A549 (cell line): ENCODE measurements at regions not wholly inside any gene's neighbourhood (a gene's known extent, or its start where the extent isn't known, plus 50 kb on each side); places are given as distances from the start of the nearest gene placed in this dataset.

Source experiments
- CTCF ChIP-seq: fragments of >200 bp; sonication (Bioruptor Twin); formaldehyde crosslinking; IDR thresholded peaks from 3 replicates; pipeline ENCODE4 v1.5.1; 2016
- EP300 ChIP-seq, 2 experiments: fragments of >200 bp; sonication (Bioruptor Twin); formaldehyde crosslinking; IDR thresholded peaks; 2 replicates in 1 of 2; 3 replicates in 1 of 2; pipeline ENCODE4 v1.6.1; 2016 to 2017
- FOSL2 ChIP-seq, 2 experiments: fragments of 450-650 bp in 1 of 2; fragments of >200 bp in 1 of 2; sonication (Bioruptor Twin) in 1 of 2; formaldehyde crosslinking; IDR thresholded peaks; 2 replicates each; pipeline versions ENCODE4 v1.5.0 to v1.6.1; 2016 to 2020; ENCODE audit warnings: mild to moderate bottlenecking in 1 of 2, moderate library complexity in 1 of 2
- HEYL ChIP-seq: fragments of 250-450 bp; sonication (Bioruptor Pico); IDR thresholded peaks from 2 replicates; pipeline ENCODE4 v1.8.0; 2021; ENCODE audit warnings: mild to moderate bottlenecking, moderate library complexity
- JUNB ChIP-seq: fragments of >200 bp; sonication (Bioruptor Twin); formaldehyde crosslinking; IDR thresholded peaks from 2 replicates; pipeline ENCODE4 v1.6.1; 2016
- KDM5A ChIP-seq: fragments of 200-600 bp; sonication (generic); IDR thresholded peaks from 2 replicates; pipeline ENCODE4 v1.6.1; 2016; ENCODE audit warnings: antibody characterized with exemption, mild to moderate bottlenecking
- MAFK ChIP-seq: fragments of 450-650 bp; IDR thresholded peaks from 2 replicates; pipeline ENCODE4 v1.6.1; 2014; ENCODE audit not compliant: partially characterized antibody
- MAZ ChIP-seq: fragments of 150-350 bp; IDR thresholded peaks from 2 replicates; pipeline ENCODE4 v1.6.1; 2014; ENCODE audit warnings: antibody characterized with exemption, low read depth, low read length, borderline replicate concordance
- MYC ChIP-seq: IDR thresholded peaks from 2 replicates; pipeline ENCODE4 v1.6.1; 2012; ENCODE audit warnings: mild to moderate bottlenecking, inconsistent platforms, low read length, improper control_type of control experiment, borderline replicate concordance
- POLR2A ChIP-seq: IDR thresholded peaks from 2 replicates; pipeline ENCODE4 v1.6.1; 2012; ENCODE audit warnings: mild to moderate bottlenecking, low read length
- POLR2AphosphoS2 ChIP-seq: conservative IDR thresholded peaks from 2 replicates; pipeline ENCODE4 v1.6.1; 2012; ENCODE audit warnings: low read length, improper control_type of control experiment, inconsistent platforms
- REST ChIP-seq: fragments of 200-600 bp; sonication (generic); IDR thresholded peaks from 2 replicates; pipeline ENCODE4 v1.6.1; 2016; ENCODE audit warnings: antibody characterized with exemption, mild to moderate bottlenecking, moderate library complexity
- RFX5 ChIP-seq: fragments of 450-650 bp; IDR thresholded peaks from 2 replicates; pipeline ENCODE4 v1.7.1; 2014; ENCODE audit warnings: antibody characterized with exemption, mild to moderate bottlenecking, moderate library complexity
- TF ChIP-seq, protein P1 (sequence below): IDR thresholded peaks from 2 replicates; pipeline ENCODE4 v1.6.1; 2012

DNA sequence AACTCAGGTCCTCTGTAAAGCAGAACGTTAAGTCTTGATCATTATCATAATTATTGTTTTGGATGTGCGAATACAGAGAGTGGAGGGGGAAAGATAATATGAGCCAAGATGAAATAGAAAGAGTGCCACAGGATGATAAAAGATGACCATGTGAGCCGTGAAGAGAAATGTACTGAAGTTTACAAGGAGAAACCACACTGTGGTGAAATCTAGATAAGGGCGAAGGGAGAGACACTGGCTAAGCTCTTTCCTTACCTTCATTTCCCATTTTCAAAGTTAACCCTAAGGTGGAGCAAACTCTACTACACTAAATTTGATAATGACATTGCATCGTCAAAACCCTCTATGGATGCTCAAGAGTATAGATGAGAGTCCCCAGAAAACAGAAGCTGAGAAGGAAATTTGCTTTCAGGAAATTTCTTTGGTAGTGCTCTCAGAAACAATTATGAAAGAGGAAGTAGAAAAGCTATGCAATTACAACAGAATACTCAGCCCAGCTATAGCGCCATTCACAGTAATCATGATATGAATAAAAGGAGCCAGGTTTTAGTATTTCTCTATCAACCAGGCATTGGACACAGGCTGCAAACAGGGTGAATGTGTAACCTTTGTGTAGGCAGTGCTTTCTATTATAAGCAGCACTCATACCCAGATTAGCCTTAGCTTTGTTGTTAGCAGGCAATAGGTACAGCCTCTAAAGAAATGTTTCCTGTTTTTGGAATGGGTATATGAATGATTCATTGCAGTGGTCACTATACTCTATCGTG, 1080.7 kb downstream of the GRIK2 start:
- TF ChIP-seq FOSL2 (IDR thresholded peaks at IDR 0.05) (no peak), FOSL2 (CRISPR knock-in tag; IDR thresholded peaks at IDR 0.05) (no peak), CTCF (no peak), MYC (no peak), EP300 (IDR thresholded peaks at IDR 0.05) (no peak), HEYL (CRISPR knock-in tag) (no peak), MAFK (no peak), MAZ (no peak), REST (no peak), POLR2A (no peak), JUNB (no peak), POLR2AphosphoS2 (no peak), KDM5A (no peak), RFX5 (no peak)
- TF ChIP-seq, protein P1, sequence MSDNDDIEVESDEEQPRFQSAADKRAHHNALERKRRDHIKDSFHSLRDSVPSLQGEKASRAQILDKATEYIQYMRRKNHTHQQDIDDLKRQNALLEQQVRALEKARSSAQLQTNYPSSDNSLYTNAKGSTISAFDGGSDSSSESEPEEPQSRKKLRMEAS, result no peak
